Neural cell (in vitro differentiated cells): ENCODE measurements at regions not wholly inside any gene's neighbourhood (a gene's known extent, or its start where the extent isn't known, plus 50 kb on each side); places are given as distances from the start of the nearest gene placed in this dataset.

Experiments
- H2AFZ ChIP-seq: fragments of 200-600, 300-800 bp; sonication (generic), shearing (Covaris generic); 2 replicates; pipeline ENCODE4 v1.6.0; 2014; ENCODE audit warnings: low read depth, mild to moderate bottlenecking, antibody characterized with exemption, low read length, moderate library complexity
- H3F3A ChIP-seq: fragments of 200-600 bp; shearing (Covaris generic); 2 replicates; pipeline ENCODE4 v1.6.1; 2016; ENCODE audit warnings: mild to moderate bottlenecking, moderate library complexity, mixed read lengths, antibody characterized with exemption, low read length; ENCODE audit not compliant: insufficient read depth, poor library complexity, severe bottlenecking
- H3K27ac ChIP-seq: fragments of 200-600, 300-800 bp; sonication (generic), shearing (Covaris generic); 2 replicates; pipeline ENCODE4 v1.5.1; 2014; ENCODE audit warnings: mild to moderate bottlenecking, low read length, moderate library complexity
- H3K27me3 ChIP-seq: fragments of 300-800, 200-600 bp; sonication (generic), shearing (Covaris generic); 2 replicates; pipeline ENCODE4 v1.6.0; 2014; ENCODE audit warnings: mild to moderate bottlenecking, low read depth, low read length, moderate library complexity; ENCODE audit not compliant: insufficient read depth
- H3K36me3 ChIP-seq: fragments of 300-800, 200-600 bp; sonication (generic), shearing (Covaris generic); 2 replicates; pipeline ENCODE4 v1.5.1; 2014; ENCODE audit warnings: mild to moderate bottlenecking, antibody characterized with exemption, low read length, moderate library complexity; ENCODE audit not compliant: insufficient read depth
- H3K4me2 ChIP-seq: fragments of 300-800, 200-600 bp; sonication (generic), shearing (Covaris generic); 2 replicates; pipeline ENCODE4 v1.6.0; 2014; ENCODE audit warnings: mild to moderate bottlenecking, low read length
- H3K4me3 ChIP-seq: fragments of 300-800, 200-600 bp; sonication (generic), shearing (Covaris generic); 2 replicates; pipeline ENCODE4 v1.5.1; 2014; ENCODE audit warnings: mild to moderate bottlenecking, low read length, moderate library complexity
- H3K79me2 ChIP-seq: fragments of 200-600 bp; shearing (Covaris generic); replicated peaks from 2 replicates; pipeline ENCODE4 v1.6.0; 2014; ENCODE audit warnings: mild to moderate bottlenecking, low read length, moderate library complexity; ENCODE audit not compliant: insufficient read depth
- H3K9ac ChIP-seq: fragments of 300-800, 200-600 bp; sonication (generic), shearing (Covaris generic); 2 replicates; pipeline ENCODE4 v1.6.1; 2016; ENCODE audit warnings: mild to moderate bottlenecking, low read length, mixed read lengths
- H3K9me2 ChIP-seq: fragments of 200-600 bp; shearing (Covaris generic); 2 replicates; pipeline ENCODE4 v1.6.1; 2016; ENCODE audit warnings: mild to moderate bottlenecking, low read length, mixed read lengths; ENCODE audit not compliant: insufficient read depth
- H3K9me3 ChIP-seq: fragments of 200-600, 300-800 bp; sonication (generic), shearing (Covaris generic); 2 replicates; pipeline ENCODE4 v1.6.1; 2016; ENCODE audit warnings: mild to moderate bottlenecking, mixed run types, low read length, moderate library complexity, mixed read lengths
- H4K20me1 ChIP-seq: fragments of 200-600 bp; shearing (Covaris generic); 2 replicates; pipeline ENCODE4 v1.6.1; 2016; ENCODE audit warnings: mild to moderate bottlenecking, mixed run types; ENCODE audit not compliant: insufficient read depth
- EP300 ChIP-seq: fragments of 450-650 bp; conservative IDR thresholded peaks from 2 replicates; pipeline ENCODE4 v1.6.1; 2014; ENCODE audit warnings: antibody characterized with exemption, mild to moderate bottlenecking, moderate library complexity; ENCODE audit not compliant: poor library complexity, severe bottlenecking
- EZH2 ChIP-seq: fragments of 200-600, 300-800 bp; shearing (Covaris generic), sonication (generic); IDR thresholded peaks from 2 replicates; pipeline ENCODE4 v1.6.1; 2014; ENCODE audit warnings: antibody characterized with exemption, low read length, borderline replicate concordance, mild to moderate bottlenecking; ENCODE audit not compliant: insufficient read depth, poor library complexity, severe bottlenecking
- MXI1 ChIP-seq: fragments of 450-650 bp; conservative IDR thresholded peaks from 2 replicates; pipeline ENCODE4 v1.6.1; 2014; ENCODE audit warnings: antibody characterized with exemption, mild to moderate bottlenecking; ENCODE audit not compliant: poor library complexity, severe bottlenecking
- POLR2AphosphoS5 ChIP-seq: IDR thresholded peaks from 2 replicates; pipeline ENCODE4 v1.6.1; 2012
- RAD21 ChIP-seq: fragments of 450-650 bp; conservative IDR thresholded peaks from 2 replicates; pipeline ENCODE4 v1.6.1; 2014; ENCODE audit warnings: antibody characterized with exemption, mild to moderate bottlenecking, moderate library complexity
- SMC3 ChIP-seq: fragments of 450-650 bp; conservative IDR thresholded peaks from 2 replicates; pipeline ENCODE4 v1.6.1; 2014; ENCODE audit warnings: antibody characterized with exemption, mild to moderate bottlenecking, moderate library complexity; ENCODE audit not compliant: poor library complexity
- TAF1 ChIP-seq: IDR thresholded peaks from 2 replicates; pipeline ENCODE4 v1.6.1; 2012; ENCODE audit warnings: low read depth
- TF ChIP-seq, protein P1 (sequence below): fragments of 450-650 bp; IDR thresholded peaks from 2 replicates; pipeline ENCODE4 v1.5.1; 2014; ENCODE audit warnings: antibody characterized with exemption, mild to moderate bottlenecking, moderate library complexity; ENCODE audit not compliant: poor library complexity, severe bottlenecking
- TF ChIP-seq, protein P2 (sequence below): IDR thresholded peaks from 2 replicates; pipeline ENCODE4 v1.6.1; 2012; ENCODE audit warnings: borderline replicate concordance

DNA sequence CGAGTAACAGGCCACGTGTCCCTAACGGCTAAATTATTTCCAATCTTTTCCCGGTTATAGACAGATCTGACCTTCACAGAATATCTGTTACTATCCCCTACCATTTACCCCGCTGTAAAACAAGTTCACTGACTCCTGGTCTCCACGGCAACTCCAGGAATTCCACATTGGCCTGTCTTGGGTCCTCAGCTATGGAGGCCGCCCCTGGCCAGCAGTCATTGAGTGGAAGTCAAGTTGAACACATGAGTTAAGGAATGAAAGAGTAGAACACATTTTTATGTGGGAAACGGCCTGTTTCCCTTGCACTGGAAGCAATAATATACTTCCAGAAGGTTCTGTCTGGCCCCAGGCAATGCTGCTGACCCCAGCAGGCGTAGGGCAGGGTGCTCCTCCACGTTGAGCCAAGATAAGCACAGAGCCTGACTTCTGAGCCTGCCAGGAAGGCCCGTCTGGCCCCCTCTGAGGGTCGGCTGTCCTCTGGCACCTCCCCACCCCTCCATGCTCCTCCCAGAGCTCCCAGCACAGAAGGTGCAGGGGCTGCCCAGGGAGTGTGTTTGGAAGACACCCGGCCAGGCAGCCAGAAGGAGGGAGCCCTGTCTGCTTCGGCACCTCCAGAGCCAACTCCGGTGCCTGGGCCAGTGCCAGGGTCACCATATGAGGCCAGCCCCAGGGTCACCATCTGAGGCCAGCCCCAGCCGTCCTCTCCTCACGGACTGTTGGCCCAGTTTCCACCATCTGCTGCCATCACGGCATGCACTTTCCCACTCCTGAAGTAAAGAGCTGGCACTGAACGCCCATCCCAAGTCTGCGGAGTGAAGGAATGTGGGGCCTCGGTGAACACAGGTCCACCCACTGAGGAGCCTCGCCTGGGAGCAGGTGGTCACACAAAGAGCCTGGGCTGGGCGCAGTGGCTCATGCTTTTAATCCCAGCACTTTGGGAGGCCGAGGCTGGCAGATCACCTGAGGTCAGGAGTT is 813.2 kb downstream of the BRD1 start:
- H3K4me3 ChIP-seq: no peak overlapping the region
- no peaks in the 10 kb centered on the region for H3K9me2 ChIP-seq
- no peak for TF ChIP-seq EP300
- TF ChIP-seq, protein P1, sequence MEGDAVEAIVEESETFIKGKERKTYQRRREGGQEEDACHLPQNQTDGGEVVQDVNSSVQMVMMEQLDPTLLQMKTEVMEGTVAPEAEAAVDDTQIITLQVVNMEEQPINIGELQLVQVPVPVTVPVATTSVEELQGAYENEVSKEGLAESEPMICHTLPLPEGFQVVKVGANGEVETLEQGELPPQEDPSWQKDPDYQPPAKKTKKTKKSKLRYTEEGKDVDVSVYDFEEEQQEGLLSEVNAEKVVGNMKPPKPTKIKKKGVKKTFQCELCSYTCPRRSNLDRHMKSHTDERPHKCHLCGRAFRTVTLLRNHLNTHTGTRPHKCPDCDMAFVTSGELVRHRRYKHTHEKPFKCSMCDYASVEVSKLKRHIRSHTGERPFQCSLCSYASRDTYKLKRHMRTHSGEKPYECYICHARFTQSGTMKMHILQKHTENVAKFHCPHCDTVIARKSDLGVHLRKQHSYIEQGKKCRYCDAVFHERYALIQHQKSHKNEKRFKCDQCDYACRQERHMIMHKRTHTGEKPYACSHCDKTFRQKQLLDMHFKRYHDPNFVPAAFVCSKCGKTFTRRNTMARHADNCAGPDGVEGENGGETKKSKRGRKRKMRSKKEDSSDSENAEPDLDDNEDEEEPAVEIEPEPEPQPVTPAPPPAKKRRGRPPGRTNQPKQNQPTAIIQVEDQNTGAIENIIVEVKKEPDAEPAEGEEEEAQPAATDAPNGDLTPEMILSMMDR: no peak
- no peak for TF ChIP-seq TAF1
- TF ChIP-seq SMC3: no peak
- TF ChIP-seq RAD21: no peak
- no peak for TF ChIP-seq EZH2
- TF ChIP-seq MXI1: no peak
- no peak for TF ChIP-seq POLR2AphosphoS5
- TF ChIP-seq, protein P2, sequence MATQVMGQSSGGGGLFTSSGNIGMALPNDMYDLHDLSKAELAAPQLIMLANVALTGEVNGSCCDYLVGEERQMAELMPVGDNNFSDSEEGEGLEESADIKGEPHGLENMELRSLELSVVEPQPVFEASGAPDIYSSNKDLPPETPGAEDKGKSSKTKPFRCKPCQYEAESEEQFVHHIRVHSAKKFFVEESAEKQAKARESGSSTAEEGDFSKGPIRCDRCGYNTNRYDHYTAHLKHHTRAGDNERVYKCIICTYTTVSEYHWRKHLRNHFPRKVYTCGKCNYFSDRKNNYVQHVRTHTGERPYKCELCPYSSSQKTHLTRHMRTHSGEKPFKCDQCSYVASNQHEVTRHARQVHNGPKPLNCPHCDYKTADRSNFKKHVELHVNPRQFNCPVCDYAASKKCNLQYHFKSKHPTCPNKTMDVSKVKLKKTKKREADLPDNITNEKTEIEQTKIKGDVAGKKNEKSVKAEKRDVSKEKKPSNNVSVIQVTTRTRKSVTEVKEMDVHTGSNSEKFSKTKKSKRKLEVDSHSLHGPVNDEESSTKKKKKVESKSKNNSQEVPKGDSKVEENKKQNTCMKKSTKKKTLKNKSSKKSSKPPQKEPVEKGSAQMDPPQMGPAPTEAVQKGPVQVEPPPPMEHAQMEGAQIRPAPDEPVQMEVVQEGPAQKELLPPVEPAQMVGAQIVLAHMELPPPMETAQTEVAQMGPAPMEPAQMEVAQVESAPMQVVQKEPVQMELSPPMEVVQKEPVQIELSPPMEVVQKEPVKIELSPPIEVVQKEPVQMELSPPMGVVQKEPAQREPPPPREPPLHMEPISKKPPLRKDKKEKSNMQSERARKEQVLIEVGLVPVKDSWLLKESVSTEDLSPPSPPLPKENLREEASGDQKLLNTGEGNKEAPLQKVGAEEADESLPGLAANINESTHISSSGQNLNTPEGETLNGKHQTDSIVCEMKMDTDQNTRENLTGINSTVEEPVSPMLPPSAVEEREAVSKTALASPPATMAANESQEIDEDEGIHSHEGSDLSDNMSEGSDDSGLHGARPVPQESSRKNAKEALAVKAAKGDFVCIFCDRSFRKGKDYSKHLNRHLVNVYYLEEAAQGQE: no peak
- no peaks in the 10 kb centered on the region for H3K36me3 ChIP-seq
- no peak overlapping the region for H2AFZ ChIP-seq
- H3K9ac ChIP-seq: no peak overlapping the region
- no peaks in the 10 kb centered on the region for H4K20me1 ChIP-seq
- H3K27me3 ChIP-seq: no peaks in the 10 kb centered on the region
- no peak overlapping the region for H3K27ac ChIP-seq
- no peaks in the 10 kb centered on the region for H3K79me2 ChIP-seq
- no peak overlapping the region for H3K4me2 ChIP-seq
- H3K9me3 ChIP-seq: no peaks in the 10 kb centered on the region
- no peaks in the 10 kb centered on the region for H3F3A ChIP-seq

DNA sequence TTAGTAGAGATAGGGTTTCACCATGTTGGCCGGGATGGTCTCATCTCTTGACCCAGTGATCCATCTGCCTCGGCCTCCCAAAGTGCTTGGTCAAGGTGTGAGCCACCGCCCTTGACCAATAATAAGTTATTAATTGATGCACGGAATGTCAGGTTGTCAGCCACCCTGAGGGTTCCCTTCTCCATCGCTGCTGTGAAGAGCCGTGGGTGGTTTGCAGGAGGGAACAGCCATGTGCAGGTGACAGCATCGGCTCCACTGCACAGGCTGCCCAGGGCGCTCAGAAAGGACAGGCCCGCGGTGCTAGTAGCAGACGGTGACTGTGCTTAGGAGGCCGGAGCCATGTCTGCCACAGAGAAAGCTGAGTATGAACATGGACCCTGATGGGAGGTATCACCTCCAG is 814.0 kb downstream of the BRD1 start:
- H3K9me2 ChIP-seq: no peaks in the 10 kb centered on the region
- TF ChIP-seq SMC3 (no peak), RAD21 (no peak), EZH2 (no peak), POLR2AphosphoS5 (no peak), MXI1 (no peak), TAF1 (no peak), EP300 (no peak)
- no peaks in the 10 kb centered on the region for H3K9me3 ChIP-seq
- H3K4me3 ChIP-seq: no peak overlapping the region
- H3K4me2 ChIP-seq: no peak overlapping the region
- no peak overlapping the region for H2AFZ ChIP-seq
- H3K9ac ChIP-seq: no peak overlapping the region
- H3K27ac ChIP-seq: no peak overlapping the region
- no peaks in the 10 kb centered on the region for H3F3A ChIP-seq
- H3K36me3 ChIP-seq: no peaks in the 10 kb centered on the region
- no peaks in the 10 kb centered on the region for H3K79me2 ChIP-seq
- no peaks in the 10 kb centered on the region for H3K27me3 ChIP-seq
- no peaks in the 10 kb centered on the region for H4K20me1 ChIP-seq
